ENCODE measurements at regions not wholly inside any gene's neighbourhood (a gene's known extent, or its start where the extent isn't known, plus 50 kb on each side); places are given as distances from the start of the nearest gene placed in this dataset.
"Not testable (repeated sequence)": the region's sequence is repeated elsewhere in the genome, so short reads cannot be mapped to it uniquely, and the experiment has no call there.

DNA sequence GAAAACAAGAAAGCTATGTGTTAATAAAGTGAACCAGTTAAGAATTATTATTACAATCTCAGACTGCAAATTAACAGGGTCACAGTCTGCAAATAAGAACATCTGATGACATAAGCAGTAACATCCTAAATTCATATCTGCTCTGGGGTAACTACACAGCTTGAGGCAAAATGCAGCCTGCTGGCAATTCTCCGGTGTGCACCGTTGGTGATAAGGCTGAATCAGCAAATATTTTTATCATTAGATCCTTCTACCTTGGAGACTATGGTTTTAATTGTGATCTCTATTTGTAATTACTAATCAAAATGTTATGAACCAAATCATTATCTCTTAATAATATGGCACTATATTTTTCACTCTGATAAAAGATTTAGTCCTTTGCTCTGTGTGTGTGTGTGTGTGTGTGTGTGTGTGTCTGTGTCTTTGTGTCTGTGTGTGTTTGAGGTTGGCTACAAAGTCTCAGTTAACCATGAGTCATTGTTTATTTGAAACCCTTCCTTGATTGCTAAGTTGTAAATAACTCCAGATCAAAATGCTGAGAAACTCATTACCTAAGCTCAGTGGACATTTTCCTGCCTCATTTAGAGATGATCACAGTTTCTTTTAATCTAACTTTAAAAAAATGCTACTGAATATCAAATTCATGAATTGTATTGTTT lies 442.6 kb downstream of the GXYLT1 start:
- H3K36me3 ChIP-seq: no peaks in the 10 kb centered on the region
- DNase-seq: no peak
- H3K4me3 ChIP-seq: no peak overlapping the region
- no peaks in the 10 kb centered on the region for H3K9me3 ChIP-seq
- H3K27me3 ChIP-seq: no peaks in the 10 kb centered on the region

DNA sequence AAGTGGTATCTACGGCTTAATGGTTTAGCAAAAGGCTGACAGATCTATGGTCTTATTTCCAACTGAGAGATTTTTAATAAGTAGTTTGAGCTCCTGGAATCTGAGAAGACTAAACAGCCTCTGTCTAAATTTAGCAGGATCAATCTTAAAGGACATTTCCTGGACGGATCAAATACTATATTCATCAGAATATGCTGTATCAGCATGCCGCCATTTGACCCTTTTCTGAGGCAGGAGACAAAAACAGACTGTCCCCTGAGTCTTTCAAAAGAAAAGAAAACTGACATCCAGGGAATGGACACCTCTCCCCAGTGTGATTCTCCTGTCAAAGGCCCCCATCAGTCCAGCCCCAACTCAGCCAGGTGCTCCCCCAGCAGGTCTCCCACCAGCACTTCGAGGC lies 443.7 kb downstream of the GXYLT1 start:
- Histone ChIP-seq H3K36me3 (no peaks in the 10 kb centered on the region), H3K9me3 (no peaks in the 10 kb centered on the region)
- DNase-seq: no peak

DNA sequence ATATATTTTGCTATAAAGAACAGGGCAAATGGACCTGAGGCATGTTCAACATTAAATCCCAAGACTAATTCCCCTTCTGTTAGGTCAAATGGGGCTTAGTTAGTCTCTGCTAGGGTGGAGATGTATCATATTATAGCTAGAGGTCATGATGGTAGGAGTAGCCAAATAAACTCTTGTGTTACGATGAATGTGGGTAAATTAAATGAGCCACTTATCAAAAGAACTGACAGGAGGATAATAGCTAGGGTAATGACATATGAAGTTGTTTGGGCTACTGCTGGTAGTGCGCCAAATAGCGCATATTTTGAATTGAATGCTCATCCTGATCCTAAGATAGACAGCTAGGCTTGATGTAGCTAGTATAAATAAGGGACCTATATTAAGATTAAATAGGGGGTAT lies 445.0 kb downstream of the GXYLT1 start:
- DNase-seq: no peak
- Histone ChIP-seq H3K9me3 (no peaks in the 10 kb centered on the region), H3K27me3 (no peaks in the 10 kb centered on the region), H3K4me3 (no peak overlapping the region), H3K36me3 (no peaks in the 10 kb centered on the region)

More for the DNA sequence above, 443.7 kb downstream of the GXYLT1 start:
- Histone ChIP-seq H3K4me3 (no peak overlapping the region), H3K27me3 (no peaks in the 10 kb centered on the region)

DNA sequence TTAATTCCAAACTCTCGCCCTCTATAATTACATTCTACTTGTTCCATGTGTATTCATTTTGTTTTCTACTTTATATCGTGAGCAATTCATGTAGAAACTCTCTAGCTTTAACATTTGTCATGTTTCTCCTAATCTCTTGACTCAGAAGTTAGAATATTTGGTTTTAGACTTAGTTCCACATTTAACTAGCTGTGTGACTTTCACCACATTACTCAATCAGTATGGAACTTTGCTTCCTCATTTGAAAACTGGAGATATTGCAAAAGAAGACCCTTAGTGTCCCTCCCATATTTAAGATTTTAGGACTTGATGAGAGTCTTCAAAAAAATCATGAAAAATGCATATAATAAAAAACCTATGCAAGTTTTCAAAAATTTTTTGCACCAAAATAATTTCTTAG lies 447.5 kb downstream of the GXYLT1 start:
- Histone ChIP-seq H3K4me3 (no peak overlapping the region), H3K9me3 (no peaks in the 10 kb centered on the region)

DNA sequence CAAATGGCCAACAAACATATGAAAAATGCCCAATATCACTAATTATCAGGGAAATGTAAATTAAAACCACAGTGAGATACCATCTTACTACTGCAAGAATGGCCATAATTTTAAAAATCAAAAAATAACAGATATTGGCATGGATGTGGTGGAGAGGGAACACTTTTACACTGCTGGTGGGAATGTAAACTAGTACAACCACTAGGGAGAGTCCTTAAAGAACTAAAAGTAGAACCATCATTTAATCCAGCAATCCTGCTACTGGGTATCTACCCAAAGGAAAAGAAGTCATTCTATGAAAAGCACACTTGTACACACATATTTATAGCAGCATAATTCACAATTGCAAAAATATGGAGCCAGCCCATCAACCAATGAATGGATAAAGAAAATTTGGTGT lies 459.7 kb downstream of the GXYLT1 start:
- no peak for DNase-seq

More for the DNA sequence above, 447.5 kb downstream of the GXYLT1 start:
- no peak for DNase-seq
- H3K36me3 ChIP-seq: no peaks in the 10 kb centered on the region
- no peaks in the 10 kb centered on the region for H3K27me3 ChIP-seq

DNA sequence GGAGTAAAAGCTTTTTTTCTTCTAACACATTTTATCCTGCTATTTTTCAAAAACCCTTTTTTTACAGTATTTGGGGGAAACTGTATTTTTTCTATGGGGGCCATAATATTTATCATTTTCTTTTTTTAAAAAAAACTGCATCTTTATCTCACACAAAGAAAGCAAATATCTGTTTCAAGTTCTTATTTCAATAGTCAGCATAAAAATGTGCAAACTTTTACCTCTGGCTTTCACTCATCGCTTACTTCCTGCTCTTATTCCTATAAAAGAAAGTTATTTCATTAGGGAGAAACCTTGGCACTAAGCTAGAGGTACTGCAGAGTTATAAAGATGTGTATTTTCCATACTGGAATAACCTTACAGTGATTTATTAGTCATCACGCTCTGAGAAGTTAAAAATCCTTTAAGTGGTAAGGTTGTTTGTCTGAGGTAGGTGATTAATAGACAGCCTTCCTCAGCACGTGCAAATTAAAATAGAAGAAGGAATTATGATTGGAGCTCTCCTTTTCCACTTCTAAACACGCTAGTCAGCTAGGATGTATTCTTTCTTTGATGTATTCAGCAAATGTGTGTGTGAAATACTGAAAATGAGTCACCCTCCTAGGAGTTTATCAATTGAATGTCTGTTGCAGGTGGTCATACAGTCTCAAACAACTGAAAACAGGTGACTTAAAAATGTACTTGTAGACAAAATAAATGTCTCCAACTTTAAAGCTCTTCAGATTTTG lies 461.0 kb downstream of the GXYLT1 start:
- Histone ChIP-seq H3K27me3 (no peaks in the 10 kb centered on the region), H3K4me3 (no peak overlapping the region), H3K9me3 (no peaks in the 10 kb centered on the region), H3K36me3 (no peaks in the 10 kb centered on the region)
- DNase-seq: no peak

More for the DNA sequence above, 459.7 kb downstream of the GXYLT1 start:
- Histone ChIP-seq H3K4me3 (no peak overlapping the region), H3K9me3 (no peaks in the 10 kb centered on the region), H3K27me3 (no peaks in the 10 kb centered on the region), H3K36me3 (no peaks in the 10 kb centered on the region)

DNA sequence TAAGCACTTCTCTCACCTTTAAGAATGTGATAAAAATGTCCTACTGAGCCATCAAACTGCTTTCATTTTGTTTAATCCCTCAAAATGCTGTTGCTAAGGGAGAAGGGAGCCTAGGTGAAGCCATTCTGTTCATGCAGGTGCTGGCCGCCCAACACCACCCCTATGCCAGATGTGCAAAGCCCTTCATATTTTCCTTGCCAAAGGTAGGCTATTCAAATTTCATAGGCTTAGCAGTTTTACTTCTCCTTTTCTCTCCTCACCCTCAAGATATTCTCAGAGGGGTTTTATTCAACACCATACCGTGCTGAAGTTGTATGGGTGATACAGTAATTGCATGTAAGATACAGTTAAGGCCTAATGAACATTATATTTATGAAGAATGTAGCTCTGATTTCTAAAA lies 461.7 kb downstream of the GXYLT1 start:
- no peaks in the 10 kb centered on the region for H3K27me3 ChIP-seq
- no peak overlapping the region for H3K4me3 ChIP-seq
- no peaks in the 10 kb centered on the region for H3K9me3 ChIP-seq
- no peaks in the 10 kb centered on the region for H3K36me3 ChIP-seq
- no peak for DNase-seq

DNA sequence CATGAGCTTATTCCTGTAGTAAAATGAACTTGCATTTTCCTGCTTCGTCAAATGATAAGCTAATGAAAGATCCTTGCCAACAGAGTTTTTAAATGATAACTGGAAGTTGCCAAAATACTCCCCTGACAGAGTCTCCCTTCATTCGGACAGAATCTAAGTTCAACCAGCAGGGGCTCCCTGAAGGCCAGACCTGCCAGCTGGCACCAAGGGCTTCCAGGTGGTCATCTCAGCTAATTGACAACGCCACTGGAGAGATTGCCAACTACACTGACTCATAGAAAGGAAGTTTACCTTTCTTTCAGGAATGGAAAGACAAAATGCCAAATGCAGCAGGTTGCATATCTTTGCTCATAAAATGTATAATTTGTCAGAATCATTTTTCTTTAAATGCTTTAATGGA lies 462.8 kb downstream of the GXYLT1 start:
- Histone ChIP-seq H3K4me3 (no peak overlapping the region), H3K36me3 (no peaks in the 10 kb centered on the region), H3K9me3 (no peaks in the 10 kb centered on the region), H3K27me3 (no peaks in the 10 kb centered on the region)
- DNase-seq: no peak

DNA sequence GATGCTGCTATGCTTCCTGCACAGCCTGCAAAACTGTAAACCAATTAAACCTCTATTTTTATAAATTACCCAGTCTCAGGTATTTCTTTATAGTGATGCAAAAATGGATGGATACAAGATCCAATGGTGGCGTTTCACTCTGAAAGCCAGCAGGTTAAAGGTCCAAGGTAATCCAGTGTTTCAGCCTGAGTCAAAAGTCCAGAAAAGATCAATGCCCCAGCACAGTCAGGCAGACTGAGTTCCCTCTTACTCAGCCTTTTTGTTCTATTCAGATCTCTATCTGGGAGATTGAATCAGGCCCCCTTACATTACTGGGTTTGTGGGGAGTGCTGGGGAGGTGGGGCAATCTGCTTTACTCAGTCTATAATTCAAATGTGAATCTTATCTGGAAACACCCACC lies 464.5 kb downstream of the GXYLT1 start:
- no peak for DNase-seq
- no peaks in the 10 kb centered on the region for H3K36me3 ChIP-seq
- no peak overlapping the region for H3K4me3 ChIP-seq
- no peaks in the 10 kb centered on the region for H3K27me3 ChIP-seq
- H3K9me3 ChIP-seq: no peaks in the 10 kb centered on the region

DNA sequence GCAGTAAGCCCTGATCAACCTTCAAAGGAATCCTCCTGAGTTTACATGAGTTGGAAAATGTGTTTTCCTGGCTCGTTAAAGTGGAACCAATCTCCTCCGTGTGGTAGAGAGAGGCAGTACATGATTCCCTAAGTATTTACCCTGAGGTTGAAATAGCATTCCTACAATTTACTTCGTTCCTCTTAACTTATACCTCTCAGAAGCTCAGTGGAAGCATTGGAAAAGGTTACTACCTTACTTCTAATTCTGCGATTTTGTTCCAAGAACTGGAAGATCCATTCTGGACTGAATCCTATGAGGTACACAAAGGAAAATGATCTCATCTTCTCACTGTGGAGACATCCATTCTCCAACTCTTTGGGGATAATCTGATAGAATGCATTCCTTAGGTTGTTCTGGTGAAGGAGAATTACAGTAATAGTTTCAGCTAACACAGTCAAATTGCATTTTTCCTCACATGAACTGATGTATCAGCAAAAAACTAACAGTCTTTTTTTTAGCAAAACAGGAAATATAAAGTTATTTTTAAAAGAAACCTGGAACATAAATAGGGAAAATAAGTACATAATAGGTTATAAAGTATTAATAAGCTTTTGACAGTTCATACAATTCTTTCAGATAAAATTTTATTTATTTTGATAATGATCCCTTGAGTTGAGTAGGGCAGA lies 475.6 kb downstream of the PDZRN4 start:
- DNase-seq: no peak
- no peaks in the 10 kb centered on the region for H3K27me3 ChIP-seq
- H3K4me3 ChIP-seq: no peak overlapping the region
- H3K36me3 ChIP-seq: no peaks in the 10 kb centered on the region
- H3K9me3 ChIP-seq: no peaks in the 10 kb centered on the region

DNA sequence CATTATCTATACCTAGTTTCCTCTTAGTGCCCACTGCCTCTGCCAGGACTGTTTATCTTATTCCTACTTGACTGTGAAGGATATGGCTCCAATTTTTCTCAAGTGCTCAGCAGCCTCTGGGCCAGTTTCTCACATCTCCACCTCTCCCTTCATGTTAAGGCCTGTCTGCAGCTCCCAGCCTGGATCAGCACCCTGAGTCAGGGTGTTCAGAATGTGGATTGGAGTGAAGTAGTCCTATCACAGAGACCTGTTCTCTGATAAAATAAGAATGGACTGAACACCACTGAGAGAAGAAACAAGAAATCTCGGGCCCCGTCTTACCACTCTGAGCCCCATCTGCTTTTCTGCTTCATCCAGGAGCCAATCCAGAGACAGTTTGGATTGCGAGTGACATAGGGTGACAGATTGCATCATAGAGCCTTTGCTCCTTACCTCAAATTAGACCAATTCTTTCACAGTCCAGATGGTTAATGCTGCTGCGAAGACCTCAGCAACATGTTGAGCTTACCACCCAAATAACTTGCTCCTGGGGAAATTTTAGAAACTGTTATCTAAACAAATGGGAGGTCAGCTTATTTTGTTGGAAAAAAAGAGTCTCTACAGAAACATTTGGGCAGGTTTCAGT lies 473.1 kb downstream of the PDZRN4 start:
- H3K36me3 ChIP-seq: no peaks in the 10 kb centered on the region
- H3K4me3 ChIP-seq: no peak overlapping the region
- no peak for DNase-seq
- H3K9me3 ChIP-seq: no peaks in the 10 kb centered on the region
- no peaks in the 10 kb centered on the region for H3K27me3 ChIP-seq

DNA sequence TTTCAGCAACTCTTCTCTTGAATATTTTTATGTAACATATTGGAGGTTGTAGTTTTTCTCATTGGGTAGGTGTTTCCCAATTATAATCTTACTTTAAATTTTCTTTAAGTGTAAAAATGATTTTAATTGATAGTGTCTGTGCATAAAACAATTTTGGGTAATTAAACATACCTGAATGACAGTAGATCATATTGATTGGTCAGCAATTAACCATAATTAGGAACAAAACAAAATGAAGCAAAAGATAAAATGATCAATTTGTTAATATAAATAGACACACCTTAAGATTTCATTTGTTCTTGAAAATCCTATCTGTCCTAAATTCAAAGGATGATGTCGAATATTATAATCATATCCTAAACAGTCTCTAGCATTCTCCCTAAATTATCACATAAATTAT lies 468.3 kb downstream of the PDZRN4 start:
- no peaks in the 10 kb centered on the region for H3K9me3 ChIP-seq
- no peak overlapping the region for H3K4me3 ChIP-seq
- H3K36me3 ChIP-seq: no peaks in the 10 kb centered on the region
- DNase-seq: no peak
- H3K27me3 ChIP-seq: no peaks in the 10 kb centered on the region

DNA sequence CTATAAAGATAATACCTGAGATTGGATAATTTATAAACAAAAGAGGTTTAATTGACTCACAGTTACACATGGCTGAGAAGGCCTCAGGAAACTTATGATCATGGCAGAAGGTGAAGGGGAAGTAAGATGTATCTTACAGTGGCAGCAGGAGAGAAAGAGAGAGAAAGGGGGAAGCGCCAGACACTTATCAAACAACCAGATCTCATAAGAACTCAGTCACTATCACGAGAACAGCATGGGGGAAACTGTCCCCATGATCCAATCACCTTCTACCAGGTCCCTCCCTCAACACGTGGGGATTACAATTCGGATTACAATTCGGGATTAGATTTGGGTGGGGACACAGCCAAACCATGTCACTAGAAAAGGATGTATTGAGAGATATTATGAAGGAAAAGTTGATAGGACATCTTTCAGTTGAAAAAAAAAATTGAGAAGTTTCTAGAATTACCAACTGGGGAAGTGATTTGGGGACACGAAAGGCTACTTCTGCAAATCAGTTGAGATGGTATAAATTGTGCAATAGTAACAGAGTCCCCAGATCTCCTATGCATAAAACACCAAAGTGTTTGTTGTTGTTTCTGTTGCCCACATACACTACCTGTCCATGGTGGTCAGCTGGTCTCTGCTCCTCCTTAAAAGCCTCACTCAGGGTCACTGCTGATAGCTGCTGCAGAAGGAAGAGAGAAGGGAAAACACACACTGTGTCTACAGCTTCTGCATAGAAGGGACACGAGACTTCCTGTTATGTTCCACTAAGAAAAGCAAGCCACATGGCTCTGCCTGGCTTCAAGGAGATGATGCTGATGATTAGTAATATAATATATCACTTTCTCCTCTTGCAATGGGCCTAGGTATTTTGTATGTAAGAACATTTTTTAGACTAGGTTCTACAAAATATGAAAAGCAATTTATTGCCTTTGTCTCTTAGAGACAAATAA lies 465.5 kb downstream of the PDZRN4 start:
- DNase-seq: no peak
- no peaks in the 10 kb centered on the region for H3K36me3 ChIP-seq

DNA sequence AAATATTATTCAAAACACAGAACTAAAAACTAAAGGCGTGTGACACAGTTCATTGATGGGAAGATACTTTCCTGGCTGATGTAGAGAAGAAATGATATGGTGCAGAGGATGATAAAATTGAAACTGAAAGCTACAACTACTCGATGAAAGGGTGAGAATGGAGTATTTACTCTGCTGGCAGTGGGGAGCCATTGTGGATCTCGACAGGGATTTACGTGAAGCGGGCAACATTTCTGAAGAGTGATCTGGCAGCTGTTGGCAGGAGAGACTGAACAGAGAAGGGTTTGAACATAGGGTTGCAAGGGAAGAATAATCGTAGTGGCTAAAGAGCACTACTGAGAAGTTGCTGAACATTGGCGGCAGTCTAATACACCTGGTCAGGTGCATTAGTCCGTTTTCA lies 464.9 kb downstream of the PDZRN4 start:
- H3K4me3 ChIP-seq: no peak overlapping the region
- H3K27me3 ChIP-seq: no peaks in the 10 kb centered on the region
- no peaks in the 10 kb centered on the region for H3K9me3 ChIP-seq
- H3K36me3 ChIP-seq: no peaks in the 10 kb centered on the region
- no peak for DNase-seq

More for the DNA sequence above, 465.5 kb downstream of the PDZRN4 start:
- Histone ChIP-seq H3K27me3 (no peaks in the 10 kb centered on the region), H3K4me3 (no peak overlapping the region), H3K9me3 (no peaks in the 10 kb centered on the region)

DNA sequence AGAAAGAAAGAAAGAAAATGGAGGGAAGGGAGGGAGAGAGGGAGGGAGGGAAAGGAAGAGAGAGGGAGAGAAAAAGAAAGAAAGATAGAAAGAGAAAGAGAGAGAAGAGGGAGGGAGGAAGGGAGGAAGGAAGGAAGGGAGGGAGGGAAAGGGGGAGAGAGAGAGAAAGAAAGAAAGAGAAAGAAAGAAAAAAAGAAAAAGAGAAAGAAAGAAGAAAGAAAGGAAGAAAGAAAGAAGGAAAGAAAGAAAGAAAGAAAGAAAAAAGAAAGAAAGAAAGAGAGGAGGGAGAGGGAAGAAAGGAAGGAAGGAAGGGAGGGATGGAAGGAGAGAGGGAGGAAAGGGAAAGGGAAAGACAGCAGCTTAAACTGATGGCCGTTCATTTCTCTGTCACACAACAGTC lies 457.5 kb downstream of the PDZRN4 start:
- no peak overlapping the region for H3K4me3 ChIP-seq
- DNase-seq: no peak
- no peaks in the 10 kb centered on the region for H3K9me3 ChIP-seq
- H3K36me3 ChIP-seq: no peaks in the 10 kb centered on the region
- no peaks in the 10 kb centered on the region for H3K27me3 ChIP-seq

DNA sequence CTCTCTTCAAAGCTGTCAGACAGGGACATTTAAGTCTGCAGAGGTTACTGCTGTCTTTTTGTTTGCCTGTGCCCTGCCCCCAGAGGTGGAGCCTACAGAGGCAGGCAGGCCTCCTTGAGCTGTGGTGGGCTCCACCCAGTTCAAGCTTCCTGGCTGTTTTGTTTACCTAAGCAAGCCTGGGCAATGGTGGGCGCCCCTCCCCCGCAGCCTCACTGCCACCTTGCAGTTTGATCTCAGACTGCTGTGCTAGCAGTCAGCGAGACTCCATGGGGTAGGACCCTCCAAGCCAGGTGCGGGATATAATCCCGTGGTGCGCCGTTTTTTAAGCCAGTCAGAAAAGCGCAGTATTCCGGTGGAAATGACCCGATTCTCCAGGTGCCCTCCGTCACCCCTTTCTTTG lies 454.7 kb downstream of the PDZRN4 start:
- not testable (repeated sequence) for DNase-seq, H3K4me3 ChIP-seq, H3K9me3 ChIP-seq, H3K27me3 ChIP-seq, H3K36me3 ChIP-seq

Data from MG63 (cell line).